ENCODE measurements at regions not wholly inside any gene's neighbourhood (a gene's known extent, or its start where the extent isn't known, plus 50 kb on each side); places are given as distances from the start of the nearest gene placed in this dataset.

DNA sequence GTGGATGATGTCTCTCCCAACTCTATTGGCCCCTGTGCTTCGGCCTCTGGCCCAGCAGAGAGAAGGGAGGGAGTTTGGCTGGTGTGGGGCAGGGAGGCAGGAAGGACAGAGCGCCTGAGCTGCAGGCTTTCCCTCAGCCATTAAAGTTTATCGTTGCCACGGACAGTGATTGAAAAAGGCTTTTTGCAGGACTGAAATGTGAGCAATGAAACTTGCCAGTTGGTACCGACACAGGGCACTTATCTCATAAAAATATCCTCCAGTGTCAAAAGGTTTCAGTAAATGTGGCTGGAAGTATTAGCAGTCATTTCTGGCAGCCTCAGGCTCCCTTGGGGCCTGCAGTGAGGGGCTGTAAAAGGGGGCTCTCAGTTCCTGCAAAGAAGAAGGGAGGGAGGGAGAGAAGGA is 169.2 kb downstream of the GLI2 start:
- TF ChIP-seq CTCF (conservative IDR thresholded peaks at IDR 0.05; ENCODE audit: low read length) (no peak), EZH2phosphoT487 (IDR thresholded peaks at IDR 0.05; ENCODE audit: borderline replicate concordance) (no peak)
